GM21423 (cell line): ENCODE measurements at regions not wholly inside any gene's neighbourhood (a gene's known extent, or its start where the extent isn't known, plus 50 kb on each side); places are given as distances from the start of the nearest gene placed in this dataset.
"Not testable (repeated sequence)": the region's sequence is repeated elsewhere in the genome, so short reads cannot be mapped to it uniquely, and the experiment has no call there.

ENCODE experiments used
- ATAC-seq: cut with Tn5 transposase; IDR thresholded peaks from one replicate; pipeline ENCODE4 v1.9.1; 2021; ENCODE audit warnings: mild to moderate bottlenecking, moderate library complexity; ENCODE audit not compliant: unreplicated experiment

GRCh38 chrX:13188731-13189309 is 131.0 kb downstream of the ATXN3L start:
- ATAC-seq, result no peak

GRCh38 chrX:13186643-13187042 is 133.2 kb downstream of the ATXN3L start:
- not testable (repeated sequence) for ATAC-seq

- ATAC-seq, result no peak
These were observed 136.4 kb upstream of the FAM9C start for GRCh38 chrX:13180807-13181206.

GRCh38 chrX:13179586-13179985 is 135.2 kb upstream of the FAM9C start:
- ATAC-seq, result no peak

GRCh38 chrX:13179100-13179499 is 134.7 kb upstream of the FAM9C start:
- ATAC-seq, result no peak

GRCh38 chrX:13177921-13178566 is 133.6 kb upstream of the FAM9C start:
- ATAC-seq, result no peak

GRCh38 chrX:13175056-13175455 is 130.6 kb upstream of the FAM9C start:
- no peak for ATAC-seq

- no peak for ATAC-seq
These were observed 126.6 kb upstream of the FAM9C start for GRCh38 chrX:13170966-13171558.

- ATAC-seq, result no peak
These were observed 125.3 kb upstream of the FAM9C start for GRCh38 chrX:13169684-13170083.

GRCh38 chrX:13168269-13168668 is 123.8 kb upstream of the FAM9C start:
- no peak for ATAC-seq

GRCh38 chrX:13167481-13168231 is 123.2 kb upstream of the FAM9C start:
- no peak for ATAC-seq

GRCh38 chrX:13165266-13166189 is 121.1 kb upstream of the FAM9C start:
- ATAC-seq, result no peak

GRCh38 chrX:13164611-13165010 is 120.2 kb upstream of the FAM9C start:
- no peak for ATAC-seq

GRCh38 chrX:13162772-13163410 is 118.5 kb upstream of the FAM9C start:
- no peak for ATAC-seq

GRCh38 chrX:13159886-13160285 is 115.5 kb upstream of the FAM9C start:
- ATAC-seq, result no peak

- ATAC-seq, result no peak
These were observed 114.5 kb upstream of the FAM9C start for GRCh38 chrX:13158911-13159310.

GRCh38 chrX:13155550-13155949 is 111.1 kb upstream of the FAM9C start:
- ATAC-seq, result not testable (repeated sequence)

- ATAC-seq, result no peak
These were observed 109.4 kb upstream of the FAM9C start for GRCh38 chrX:13153796-13154195.

GRCh38 chrX:13152518-13153185 is 108.2 kb upstream of the FAM9C start:
- ATAC-seq, result no peak
